WTC11 (cell line): ENCODE measurements at regions not wholly inside any gene's neighbourhood (a gene's known extent, or its start where the extent isn't known, plus 50 kb on each side); places are given as distances from the start of the nearest gene placed in this dataset.
A peak's percentile ranks its signal among the peaks of the same experiment; 100 is the strongest.

ENCODE experiments used
- ATAC-seq: fragments of 200-7000 bp; cut with Tn5 transposase; 2 replicates; pipeline ENCODE4 v1.10.0; 2021; ENCODE audit warnings: mild to moderate bottlenecking, moderate library complexity
- CTCF ChIA-PET: fragments of 300-600 bp; sonication (Branson Sonifier 250); formaldehyde crosslinking; loops from one replicate; lab custom pipeline; 2021; ENCODE audit warnings: antibody characterized with exemption; lab: Charles Lee
- POLR2A ChIA-PET: fragments of 350-600 bp; sonication (Branson Sonifier 250); formaldehyde crosslinking; loops from one replicate; lab custom pipeline; 2021; ENCODE audit warnings: antibody characterized with exemption; lab: Charles Lee
- DNase-seq: peaks from one replicate; pipeline ENCODE4 v3.0.0; 2021; ENCODE audit warnings: low spot score
- H3K27ac Mint-ChIP-seq: 2 replicates; pipeline ENCODE4 v1.8.0; 2021; ENCODE audit warnings: mixed read lengths
- H3K27me3 Mint-ChIP-seq: 2 replicates; pipeline ENCODE4 v1.8.0; 2021; ENCODE audit warnings: low read depth, mild to moderate bottlenecking, moderate library complexity, mixed read lengths
- H3K36me3 Mint-ChIP-seq: 2 replicates; pipeline ENCODE4 v1.8.0; 2021; ENCODE audit warnings: mixed read lengths
- H3K4me1 Mint-ChIP-seq: 2 replicates; pipeline ENCODE4 v1.8.0; 2022; ENCODE audit warnings: mixed read lengths
- H3K4me3 Mint-ChIP-seq: 2 replicates; pipeline ENCODE4 v1.8.0; 2021; ENCODE audit warnings: mild to moderate bottlenecking, moderate library complexity, mixed read lengths
- H3K9me3 Mint-ChIP-seq: 2 replicates; pipeline ENCODE4 v1.8.0; 2021; ENCODE audit warnings: mixed read lengths
- ATF1 ChIP-seq: sonication (generic); formaldehyde crosslinking; IDR thresholded peaks from 2 replicates; pipeline ENCODE4 v1.8.1; 2023; ENCODE audit warnings: mild to moderate bottlenecking, moderate library complexity, missing genetic modification reagents
- ATF3 ChIP-seq: sonication (generic); formaldehyde crosslinking; conservative IDR thresholded peaks from 2 replicates; pipeline ENCODE4 v1.8.1; 2022; ENCODE audit warnings: mild to moderate bottlenecking, missing genetic modification reagents
- CBFB ChIP-seq: sonication (generic); formaldehyde crosslinking; IDR thresholded peaks from 2 replicates; pipeline ENCODE4 v1.8.1; 2022; ENCODE audit warnings: mild to moderate bottlenecking, low read depth, missing genetic modification reagents
- CTCF ChIP-seq: fragments of 200-600 bp; IDR thresholded peaks from 2 replicates; pipeline ENCODE4 v1.8.0; 2022; ENCODE audit warnings: antibody characterized with exemption
- E2F4 ChIP-seq: sonication (generic); formaldehyde crosslinking; IDR thresholded peaks from 2 replicates; pipeline ENCODE4 v1.8.1; 2022; ENCODE audit warnings: low read depth, mild to moderate bottlenecking, moderate library complexity, missing genetic modification reagents, borderline replicate concordance
- ESRRA ChIP-seq: sonication (generic); formaldehyde crosslinking; IDR thresholded peaks from 2 replicates; pipeline ENCODE4 v1.8.1; 2022; ENCODE audit warnings: mild to moderate bottlenecking, missing genetic modification reagents, borderline replicate concordance
- FOXK1 ChIP-seq: sonication (generic); formaldehyde crosslinking; IDR thresholded peaks from 2 replicates; pipeline ENCODE4 v1.8.0; 2022; ENCODE audit warnings: mild to moderate bottlenecking, moderate library complexity, missing genetic modification reagents
- GRHL2 ChIP-seq: fragments of 250-450 bp; sonication (Bioruptor Pico); IDR thresholded peaks from 2 replicates; pipeline ENCODE4 v1.8.0; 2022; ENCODE audit warnings: mild to moderate bottlenecking, moderate library complexity; ENCODE audit not compliant: insufficient replicate concordance, severe bottlenecking
- GTF2I ChIP-seq: fragments of 250-450 bp; sonication (Bioruptor Pico); conservative IDR thresholded peaks from 2 replicates; pipeline ENCODE4 v1.4.0; 2021; ENCODE audit warnings: mild to moderate bottlenecking
- HMGA2 ChIP-seq: fragments of 250-450 bp; sonication (Bioruptor Pico); IDR thresholded peaks from 2 replicates; pipeline ENCODE4 v1.4.0; 2021; ENCODE audit warnings: mild to moderate bottlenecking, moderate library complexity
- JAZF1 ChIP-seq: fragments of 250-450 bp; sonication (Bioruptor Pico); IDR thresholded peaks from 2 replicates; pipeline ENCODE4 v1.9.0; 2021; ENCODE audit warnings: moderate library complexity, mild to moderate bottlenecking, inconsistent platforms
- JUN ChIP-seq: sonication (generic); formaldehyde crosslinking; IDR thresholded peaks from 2 replicates; pipeline ENCODE4 v1.8.0; 2023; ENCODE audit warnings: mild to moderate bottlenecking, missing genetic modification reagents
- KAT7 ChIP-seq: sonication (generic); formaldehyde crosslinking; IDR thresholded peaks from 2 replicates; pipeline ENCODE4 v1.8.1; 2023; ENCODE audit warnings: missing genetic modification reagents, mild to moderate bottlenecking, borderline replicate concordance
- MXD4 ChIP-seq: fragments of 250-450 bp; sonication (Bioruptor Pico); IDR thresholded peaks from 2 replicates; pipeline ENCODE4 v1.8.0; 2021; ENCODE audit warnings: mild to moderate bottlenecking, moderate library complexity, borderline replicate concordance
- MYBL2 ChIP-seq: sonication (generic); formaldehyde crosslinking; IDR thresholded peaks from 2 replicates; pipeline ENCODE4 v1.8.1; 2023; ENCODE audit warnings: mild to moderate bottlenecking, moderate library complexity, missing genetic modification reagents
- NFE2L1 ChIP-seq: sonication (generic); formaldehyde crosslinking; IDR thresholded peaks from 2 replicates; pipeline ENCODE4 v1.8.1; 2023; ENCODE audit warnings: missing genetic modification reagents
- NR2C2 ChIP-seq: sonication (generic); formaldehyde crosslinking; IDR thresholded peaks from 2 replicates; pipeline ENCODE4 v1.8.0; 2022; ENCODE audit warnings: mild to moderate bottlenecking, missing genetic modification reagents
- PRRX2 ChIP-seq: fragments of 250-450 bp; sonication (Bioruptor Pico); IDR thresholded peaks from 2 replicates; pipeline ENCODE4 v1.8.0; 2021; ENCODE audit warnings: mild to moderate bottlenecking
- RORB ChIP-seq: fragments of 250-450 bp; sonication (Bioruptor Pico); IDR thresholded peaks from 2 replicates; pipeline ENCODE4 v1.9.0; 2021; ENCODE audit warnings: mild to moderate bottlenecking
- SMAD3 ChIP-seq: sonication (generic); formaldehyde crosslinking; IDR thresholded peaks from 2 replicates; pipeline ENCODE4 v1.8.0; 2022; ENCODE audit warnings: missing genetic modification reagents, mild to moderate bottlenecking, borderline replicate concordance
- SMAD4 ChIP-seq: sonication (generic); formaldehyde crosslinking; IDR thresholded peaks from 2 replicates; pipeline ENCODE4 v1.8.0; 2022; ENCODE audit warnings: mild to moderate bottlenecking, missing genetic modification reagents
- TEAD4 ChIP-seq: sonication (generic); formaldehyde crosslinking; IDR thresholded peaks from 2 replicates; pipeline ENCODE4 v1.8.0; 2022; ENCODE audit warnings: mild to moderate bottlenecking, missing genetic modification reagents
- ZBTB43 ChIP-seq: sonication (generic); formaldehyde crosslinking; IDR thresholded peaks from 2 replicates; pipeline ENCODE4 v1.8.1; 2023; ENCODE audit warnings: mild to moderate bottlenecking, missing genetic modification reagents
- ZNF121 ChIP-seq: sonication (generic); formaldehyde crosslinking; IDR thresholded peaks from 2 replicates; pipeline ENCODE4 v1.8.0; 2023; ENCODE audit warnings: missing genetic modification reagents
- ZNF232 ChIP-seq: sonication (generic); formaldehyde crosslinking; IDR thresholded peaks from 2 replicates; pipeline ENCODE4 v1.8.0; 2022; ENCODE audit warnings: mild to moderate bottlenecking, missing genetic modification reagents
- ZNF317 ChIP-seq: sonication (generic); formaldehyde crosslinking; IDR thresholded peaks from 2 replicates; pipeline ENCODE4 v1.8.1; 2023; ENCODE audit warnings: low read depth, mild to moderate bottlenecking, moderate library complexity, missing genetic modification reagents, borderline replicate concordance
- ZSCAN18 ChIP-seq: fragments of 250-450 bp; sonication (Bioruptor Pico); IDR thresholded peaks from 2 replicates; pipeline ENCODE4 v2.1.2; 2022; ENCODE audit warnings: mild to moderate bottlenecking, moderate library complexity
- TF ChIP-seq, protein P1 (sequence below): fragments of 250-450 bp; sonication (Bioruptor Pico); IDR thresholded peaks from 2 replicates; pipeline ENCODE4 v1.9.0; 2021; ENCODE audit warnings: moderate library complexity, mild to moderate bottlenecking, inconsistent platforms, borderline replicate concordance
- TF ChIP-seq, protein P2 (sequence below): fragments of 250-450 bp; sonication (Bioruptor Pico); IDR thresholded peaks from 2 replicates; pipeline ENCODE4 v1.9.0; 2021; ENCODE audit warnings: mild to moderate bottlenecking, borderline replicate concordance

GRCh38 chr4:58275856-58276255 lies 1165.7 kb upstream of the IGFBP7 start:
- peaks cover 14% of the 10 kb centered on the region for H3K36me3 Mint-ChIP-seq
- ATAC-seq (no peak), DNase-seq (no peak)
- peaks cover 28% of the 10 kb centered on the region for H3K9me3 Mint-ChIP-seq
- H3K27me3 Mint-ChIP-seq, result no peaks in the 10 kb centered on the region
- H3K27ac Mint-ChIP-seq, result no peak overlapping the region
- no peaks in the 10 kb centered on the region for H3K4me1 Mint-ChIP-seq
- H3K4me3 Mint-ChIP-seq, result no peak overlapping the region
- TF ChIP-seq JUN (CRISPR knock-in tag) (no peak), ZNF232 (no peak), HMGA2 (CRISPR knock-in tag) (no peak), SMAD3 (CRISPR knock-in tag) (no peak), CBFB (CRISPR knock-in tag) (no peak), JAZF1 (no peak), E2F4 (CRISPR knock-in tag) (no peak), ATF1 (no peak), GRHL2 (no peak), ZSCAN18 (no peak), CTCF (no peak), MXD4 (CRISPR knock-in tag) (no peak), PRRX2 (CRISPR knock-in tag) (no peak)
- TF ChIP-seq, protein P1, sequence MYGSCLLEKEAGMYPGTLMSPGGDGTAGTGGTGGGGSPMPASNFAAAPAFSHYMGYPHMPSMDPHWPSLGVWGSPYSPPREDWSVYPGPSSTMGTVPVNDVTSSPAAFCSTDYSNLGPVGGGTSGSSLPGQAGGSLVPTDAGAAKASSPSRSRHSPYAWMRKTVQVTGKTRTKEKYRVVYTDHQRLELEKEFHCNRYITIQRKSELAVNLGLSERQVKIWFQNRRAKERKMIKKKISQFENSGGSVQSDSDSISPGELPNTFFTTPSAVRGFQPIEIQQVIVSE (CRISPR knock-in tag), result no peak
- POLR2A ChIA-PET, result no interaction called here
- CTCF ChIA-PET, result no interaction called here

- peak; percentile 71; the same call in 1 of the 2 replicates for ATAC-seq
- Mint-ChIP-seq H3K27ac (no peak overlapping the region), H3K27me3 (no peaks in the 10 kb centered on the region), H3K4me1 (no peaks in the 10 kb centered on the region), H3K9me3 (peaks cover 27% of the 10 kb centered on the region), H3K4me3 (no peak overlapping the region), H3K36me3 (peaks cover 20% of the 10 kb centered on the region)
- POLR2A ChIA-PET, result no interaction called here
- DNase-seq, result no peak
- CTCF ChIA-PET, result no interaction called here
- TF ChIP-seq FOXK1 (CRISPR knock-in tag) (no peak), ESRRA (CRISPR knock-in tag) (no peak), ATF3 (CRISPR knock-in tag) (no peak), NR2C2 (no peak), GTF2I (CRISPR knock-in tag) (no peak), NFE2L1 (CRISPR knock-in tag) (no peak), ZBTB43 (CRISPR knock-in tag) (no peak), ZNF121 (no peak), MYBL2 (CRISPR knock-in tag) (no peak), TEAD4 (CRISPR knock-in tag) (no peak), SMAD4 (CRISPR knock-in tag) (no peak), RORB (CRISPR knock-in tag) (no peak), ZNF317 (CRISPR knock-in tag) (no peak), KAT7 (CRISPR knock-in tag) (no peak)
- TF ChIP-seq, protein P2, sequence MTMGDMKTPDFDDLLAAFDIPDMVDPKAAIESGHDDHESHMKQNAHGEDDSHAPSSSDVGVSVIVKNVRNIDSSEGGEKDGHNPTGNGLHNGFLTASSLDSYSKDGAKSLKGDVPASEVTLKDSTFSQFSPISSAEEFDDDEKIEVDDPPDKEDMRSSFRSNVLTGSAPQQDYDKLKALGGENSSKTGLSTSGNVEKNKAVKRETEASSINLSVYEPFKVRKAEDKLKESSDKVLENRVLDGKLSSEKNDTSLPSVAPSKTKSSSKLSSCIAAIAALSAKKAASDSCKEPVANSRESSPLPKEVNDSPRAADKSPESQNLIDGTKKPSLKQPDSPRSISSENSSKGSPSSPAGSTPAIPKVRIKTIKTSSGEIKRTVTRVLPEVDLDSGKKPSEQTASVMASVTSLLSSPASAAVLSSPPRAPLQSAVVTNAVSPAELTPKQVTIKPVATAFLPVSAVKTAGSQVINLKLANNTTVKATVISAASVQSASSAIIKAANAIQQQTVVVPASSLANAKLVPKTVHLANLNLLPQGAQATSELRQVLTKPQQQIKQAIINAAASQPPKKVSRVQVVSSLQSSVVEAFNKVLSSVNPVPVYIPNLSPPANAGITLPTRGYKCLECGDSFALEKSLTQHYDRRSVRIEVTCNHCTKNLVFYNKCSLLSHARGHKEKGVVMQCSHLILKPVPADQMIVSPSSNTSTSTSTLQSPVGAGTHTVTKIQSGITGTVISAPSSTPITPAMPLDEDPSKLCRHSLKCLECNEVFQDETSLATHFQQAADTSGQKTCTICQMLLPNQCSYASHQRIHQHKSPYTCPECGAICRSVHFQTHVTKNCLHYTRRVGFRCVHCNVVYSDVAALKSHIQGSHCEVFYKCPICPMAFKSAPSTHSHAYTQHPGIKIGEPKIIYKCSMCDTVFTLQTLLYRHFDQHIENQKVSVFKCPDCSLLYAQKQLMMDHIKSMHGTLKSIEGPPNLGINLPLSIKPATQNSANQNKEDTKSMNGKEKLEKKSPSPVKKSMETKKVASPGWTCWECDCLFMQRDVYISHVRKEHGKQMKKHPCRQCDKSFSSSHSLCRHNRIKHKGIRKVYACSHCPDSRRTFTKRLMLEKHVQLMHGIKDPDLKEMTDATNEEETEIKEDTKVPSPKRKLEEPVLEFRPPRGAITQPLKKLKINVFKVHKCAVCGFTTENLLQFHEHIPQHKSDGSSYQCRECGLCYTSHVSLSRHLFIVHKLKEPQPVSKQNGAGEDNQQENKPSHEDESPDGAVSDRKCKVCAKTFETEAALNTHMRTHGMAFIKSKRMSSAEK (CRISPR knock-in tag), result no peak
Measured at GRCh38 chr4:58274553-58274952, 1164.4 kb upstream of the IGFBP7 start.
